Esophagus muscularis mucosa (tissue), 4 donors: ENCODE measurements at regions not wholly inside any gene's neighbourhood (a gene's known extent, or its start where the extent isn't known, plus 50 kb on each side); places are given as distances from the start of the nearest gene placed in this dataset.
"Not testable (repeated sequence)": the region's sequence is repeated elsewhere in the genome, so short reads cannot be mapped to it uniquely, and the experiment has no call there.

ENCODE experiments used
- CTCF ChIP-seq, 3 experiments: fragments of 200-600 bp in 2 of 3; fragments of 450-650 bp in 1 of 3; sonication (generic) in 2 of 3; IDR thresholded peaks; one replicate each; pipeline ENCODE4 v1.5.1; 2017 to 2019; ENCODE audit warnings: antibody characterized with exemption in 3 of 3, mild to moderate bottlenecking in 2 of 3, moderate library complexity in 1 of 3
- EP300 ChIP-seq: sonication (generic); formaldehyde crosslinking; IDR thresholded peaks from one replicate; pipeline ENCODE4 v1.6.1; 2017; ENCODE audit warnings: antibody characterized with exemption
- POLR2A ChIP-seq: fragments of 450-650 bp; IDR thresholded peaks from one replicate; pipeline ENCODE4 v1.6.1; 2017; ENCODE audit warnings: antibody characterized with exemption, moderate library complexity, mild to moderate bottlenecking, low read depth
- POLR2AphosphoS5 ChIP-seq, 2 donors: sonication (generic); formaldehyde crosslinking; IDR thresholded peaks; one replicate each; pipeline ENCODE4 v1.6.1; 2017; ENCODE audit warnings: antibody characterized with exemption in 2 of 2

- TF ChIP-seq POLR2A; CTCF (IDR thresholded peaks at IDR 0.05); POLR2AphosphoS5 (IDR thresholded peaks at IDR 0.05); EP300: not testable (repeated sequence)
Measured at GRCh38 chr10:47600604-47601003, 77.2 kb upstream of the AGAP9 start.
